H9 (cell line): ENCODE measurements at regions not wholly inside any gene's neighbourhood (a gene's known extent, or its start where the extent isn't known, plus 50 kb on each side); places are given as distances from the start of the nearest gene placed in this dataset.

ENCODE experiments used
- DNase-seq: peaks from one replicate; pipeline ENCODE4 v3.0.0-alpha.2; 2017
- H2AFZ ChIP-seq: one replicate; pipeline ENCODE4 v1.6.1; 2013; ENCODE audit warnings: mild to moderate bottlenecking, low read length, control low read depth, moderate library complexity
- H2AK5ac ChIP-seq: 2 replicates; pipeline ENCODE4 v1.6.1; 2013; ENCODE audit warnings: low read length, control low read depth, mixed read lengths; ENCODE audit not compliant: insufficient read length
- H2BK120ac ChIP-seq: one replicate; pipeline ENCODE4 v1.6.1; 2013; ENCODE audit warnings: low read depth, mild to moderate bottlenecking, low read length, control low read depth, inconsistent platforms; ENCODE audit not compliant: poor library complexity, severe bottlenecking
- H2BK12ac ChIP-seq: 2 replicates; pipeline ENCODE4 v1.6.1; 2013; ENCODE audit warnings: low read length, control low read depth, mixed read lengths, low read depth; ENCODE audit not compliant: insufficient read length
- H2BK15ac ChIP-seq: 2 replicates; pipeline ENCODE4 v1.6.1; 2013; ENCODE audit warnings: low read depth, low read length, control low read depth
- H2BK20ac ChIP-seq: one replicate; pipeline ENCODE4 v1.6.1; 2013; ENCODE audit warnings: low read depth, mild to moderate bottlenecking, low read length, control low read depth, inconsistent platforms; ENCODE audit not compliant: poor library complexity, severe bottlenecking
- H2BK5ac ChIP-seq: 2 replicates; pipeline ENCODE4 v1.6.1; 2013; ENCODE audit warnings: low read length, control low read depth, mixed read lengths; ENCODE audit not compliant: insufficient read length
- H3K14ac ChIP-seq: 2 replicates; pipeline ENCODE4 v1.6.1; 2013; ENCODE audit warnings: low read length, control low read depth; ENCODE audit not compliant: insufficient read depth
- H3K18ac ChIP-seq: 2 replicates; pipeline ENCODE4 v1.6.1; 2013; ENCODE audit warnings: low read depth, mild to moderate bottlenecking, mixed read lengths, low read length, control low read depth; ENCODE audit not compliant: insufficient read length
- H3K23ac ChIP-seq: 2 replicates; pipeline ENCODE4 v1.6.1; 2013; ENCODE audit warnings: low read length, control low read depth, mixed read lengths, low read depth; ENCODE audit not compliant: insufficient read length
- H3K23me2 ChIP-seq: 2 replicates; pipeline ENCODE4 v1.6.1; 2013; ENCODE audit warnings: low read depth, mild to moderate bottlenecking, mixed read lengths, low read length, control low read depth; ENCODE audit not compliant: insufficient read length, poor library complexity, severe bottlenecking
- H3K27ac ChIP-seq: 2 replicates; pipeline ENCODE4 v1.5.1; 2013; ENCODE audit warnings: low read length, control low read depth, mixed read lengths, low read depth; ENCODE audit not compliant: insufficient read length
- H3K27me3 ChIP-seq: 2 replicates; pipeline ENCODE4 v1.6.1; 2013; ENCODE audit warnings: low read length, control low read depth, inconsistent platforms; ENCODE audit not compliant: insufficient read depth
- H3K4ac ChIP-seq: 2 replicates; pipeline ENCODE4 v1.6.1; 2013; ENCODE audit warnings: low read depth, mild to moderate bottlenecking, control low read depth, inconsistent platforms, low read length, moderate library complexity
- H3K4me1 ChIP-seq: 2 replicates; pipeline ENCODE4 v1.6.1; 2013; ENCODE audit warnings: low read length, control low read depth, inconsistent platforms; ENCODE audit not compliant: insufficient read depth
- H3K4me2 ChIP-seq: 2 replicates; pipeline ENCODE4 v1.6.1; 2013; ENCODE audit warnings: low read length, control low read depth, mixed read lengths; ENCODE audit not compliant: insufficient read length, insufficient read depth
- H3K56ac ChIP-seq: 2 replicates; pipeline ENCODE4 v1.6.1; 2013; ENCODE audit warnings: low read depth, mild to moderate bottlenecking, mixed read lengths, low read length, control low read depth; ENCODE audit not compliant: insufficient read length
- H3K79me1 ChIP-seq: 2 replicates; pipeline ENCODE4 v1.6.1; 2013; ENCODE audit warnings: low read depth, mild to moderate bottlenecking, moderate library complexity, low read length, control low read depth, inconsistent platforms; ENCODE audit not compliant: insufficient read depth, poor library complexity, severe bottlenecking
- H3K79me2 ChIP-seq: 2 replicates; pipeline ENCODE4 v1.6.1; 2013; ENCODE audit warnings: low read length, control low read depth, inconsistent platforms; ENCODE audit not compliant: insufficient read depth
- H3K9ac ChIP-seq: 2 replicates; pipeline ENCODE4 v1.6.1; 2013; ENCODE audit warnings: low read length, control low read depth, mixed read lengths; ENCODE audit not compliant: insufficient read length; ENCODE audit errors: extremely low read depth
- H3K9me3 ChIP-seq: one replicate; pipeline ENCODE4 v1.6.1; 2013; ENCODE audit warnings: low read depth, low read length, inconsistent platforms; ENCODE audit not compliant: control insufficient read depth
- H3T11ph ChIP-seq: one replicate; pipeline ENCODE4 v1.6.1; 2013; ENCODE audit warnings: mild to moderate bottlenecking, low read length, control low read depth, inconsistent platforms
- H4K20me1 ChIP-seq: one replicate; pipeline ENCODE4 v1.6.1; 2013; ENCODE audit not compliant: control insufficient read depth, insufficient read length, insufficient read depth
- H4K5ac ChIP-seq: 2 replicates; pipeline ENCODE4 v1.6.1; 2013; ENCODE audit warnings: low read depth, mild to moderate bottlenecking, mixed read lengths, low read length, control low read depth; ENCODE audit not compliant: insufficient read length
- H4K8ac ChIP-seq: replicated peaks from 2 replicates; pipeline ENCODE4 v1.6.1; 2013; ENCODE audit warnings: low read length, control low read depth, mixed read lengths, low read depth; ENCODE audit not compliant: insufficient read length
- H4K91ac ChIP-seq: 2 replicates; pipeline ENCODE4 v1.6.1; 2013; ENCODE audit warnings: low read depth, mild to moderate bottlenecking, moderate library complexity, mixed read lengths, low read length, control low read depth; ENCODE audit not compliant: insufficient read length
- H3K27ac Mint-ChIP-seq, 3 experiments: 2 replicates in 2 of 3; 3 replicates in 1 of 3; pipeline ENCODE4 v1.8.0; 2020 to 2021; ENCODE audit warnings: mixed read lengths in 3 of 3, mild to moderate bottlenecking in 1 of 3, moderate library complexity in 1 of 3
- H3K27me3 Mint-ChIP-seq: 2 replicates; pipeline ENCODE4 v1.8.0; 2021; ENCODE audit warnings: low read depth, mild to moderate bottlenecking, moderate library complexity, mixed read lengths
- H3K36me3 Mint-ChIP-seq, 3 experiments: 2 replicates in 2 of 3; 3 replicates in 1 of 3; pipeline ENCODE4 v1.8.0; 2020 to 2021; ENCODE audit warnings: low read depth in 3 of 3, mixed read lengths in 3 of 3; ENCODE audit not compliant: insufficient read depth in 1 of 3
- H3K4me1 Mint-ChIP-seq, 2 experiments: 2 replicates each; pipeline ENCODE4 v1.8.0; 2020; ENCODE audit warnings: mixed read lengths in 2 of 2
- H3K4me3 Mint-ChIP-seq, 2 experiments: 2 replicates in 1 of 2; 3 replicates in 1 of 2; pipeline ENCODE4 v1.8.0; 2020 to 2021; ENCODE audit warnings: mild to moderate bottlenecking in 2 of 2, mixed read lengths in 2 of 2, moderate library complexity in 1 of 2
- H3K9me3 Mint-ChIP-seq, 2 experiments: 2 replicates in 1 of 2; 3 replicates in 1 of 2; pipeline ENCODE4 v1.8.0; 2020; ENCODE audit warnings: mild to moderate bottlenecking in 2 of 2, mixed read lengths in 2 of 2, moderate library complexity in 1 of 2
- WGBS: extraction: QIAGEN DNeasy Blood & Tissue Kit; methylation state at CpG from one replicate; pipeline ENCODE4 v1.1.7; 2013; ENCODE audit warnings: missing lambda C conversion rate, low lambda C conversion rate, mixed read lengths; ENCODE audit not compliant: insufficient read length; ENCODE audit errors: extremely low coverage; 5-methylcytosine and 5-hydroxymethylcytosine counted together
- TF ChIP-seq, protein P1 (sequence below): fragments of 200-600 bp; sonication (generic); conservative IDR thresholded peaks from 3 replicates; pipeline ENCODE4 v1.8.0; 2021; ENCODE audit warnings: antibody characterized with exemption, mild to moderate bottlenecking

DNA sequence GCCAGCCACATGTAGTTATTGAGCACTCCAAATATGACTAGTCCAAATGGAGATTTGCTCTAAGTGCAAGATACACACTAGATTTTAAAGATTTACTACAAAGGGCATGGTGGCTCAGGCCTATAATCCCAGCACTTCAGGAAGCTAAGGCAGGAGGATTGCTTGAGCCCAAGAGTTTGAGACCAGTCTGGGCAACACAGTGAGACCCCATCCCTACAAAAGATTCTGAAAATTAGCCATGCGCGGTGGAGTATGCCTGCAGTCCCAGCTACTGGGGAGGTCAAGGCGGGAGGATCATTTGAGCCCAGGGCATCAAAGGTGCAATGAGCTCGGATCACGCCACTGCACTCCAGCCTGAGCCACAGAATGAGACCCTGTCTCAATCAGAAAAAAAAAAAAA lies 93.5 kb upstream of the HNRNPA3 start:
- Histone ChIP-seq H2AFZ (no peak overlapping the region), H2BK12ac (no peak overlapping the region), H3K23me2 (no peaks in the 10 kb centered on the region), H2BK15ac (no peak overlapping the region), H4K8ac (no peak overlapping the region), H3K27ac (no peak overlapping the region), H3K79me2 (no peaks in the 10 kb centered on the region), H3K27me3 (no peaks in the 10 kb centered on the region), H3K79me1 (no peaks in the 10 kb centered on the region), H2AK5ac (no peak overlapping the region), H3K18ac (no peak overlapping the region), H3K56ac (no peak overlapping the region), H3K9ac (no peak overlapping the region), H3K4ac (no peak overlapping the region), H2BK5ac (no peak overlapping the region), H3K14ac (no peak overlapping the region), H2BK20ac (no peak overlapping the region), H4K91ac (no peak overlapping the region), H4K5ac (no peak overlapping the region), H4K20me1 (no peaks in the 10 kb centered on the region), H2BK120ac (no peak overlapping the region), H3K4me2 (no peak overlapping the region), H3K4me1 (no peaks in the 10 kb centered on the region), H3T11ph (no peak overlapping the region), H3K23ac (no peak overlapping the region), H3K9me3 (no peaks in the 10 kb centered on the region)
- no peak for DNase-seq
- peaks cover 6 to 11% of the 10 kb centered on the region in 2 experiments for H3K4me1 Mint-ChIP-seq
- no peak overlapping the region for H3K4me3 Mint-ChIP-seq
- TF ChIP-seq, protein P1, sequence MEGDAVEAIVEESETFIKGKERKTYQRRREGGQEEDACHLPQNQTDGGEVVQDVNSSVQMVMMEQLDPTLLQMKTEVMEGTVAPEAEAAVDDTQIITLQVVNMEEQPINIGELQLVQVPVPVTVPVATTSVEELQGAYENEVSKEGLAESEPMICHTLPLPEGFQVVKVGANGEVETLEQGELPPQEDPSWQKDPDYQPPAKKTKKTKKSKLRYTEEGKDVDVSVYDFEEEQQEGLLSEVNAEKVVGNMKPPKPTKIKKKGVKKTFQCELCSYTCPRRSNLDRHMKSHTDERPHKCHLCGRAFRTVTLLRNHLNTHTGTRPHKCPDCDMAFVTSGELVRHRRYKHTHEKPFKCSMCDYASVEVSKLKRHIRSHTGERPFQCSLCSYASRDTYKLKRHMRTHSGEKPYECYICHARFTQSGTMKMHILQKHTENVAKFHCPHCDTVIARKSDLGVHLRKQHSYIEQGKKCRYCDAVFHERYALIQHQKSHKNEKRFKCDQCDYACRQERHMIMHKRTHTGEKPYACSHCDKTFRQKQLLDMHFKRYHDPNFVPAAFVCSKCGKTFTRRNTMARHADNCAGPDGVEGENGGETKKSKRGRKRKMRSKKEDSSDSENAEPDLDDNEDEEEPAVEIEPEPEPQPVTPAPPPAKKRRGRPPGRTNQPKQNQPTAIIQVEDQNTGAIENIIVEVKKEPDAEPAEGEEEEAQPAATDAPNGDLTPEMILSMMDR = no peak
- no peaks in the 10 kb centered on the region for H3K9me3 Mint-ChIP-seq
- no peaks in the 10 kb centered on the region for H3K36me3 Mint-ChIP-seq
- no CpG with 5 or more reads among the region's 5 CpGs for WGBS
- H3K27me3 Mint-ChIP-seq = no peaks in the 10 kb centered on the region; the same call in 1 of the 2 replicates
- no peak overlapping the region for H3K27ac Mint-ChIP-seq
